Activated CD4-positive, alpha-beta T cell treated with anti-CD3 and anti-CD28 coated beads, Interleukin-2, amount 50 U/mL, for 24 hours (primary cell): ENCODE measurements at regions not wholly inside any gene's neighbourhood (a gene's known extent, or its start where the extent isn't known, plus 50 kb on each side); places are given as distances from the start of the nearest gene placed in this dataset.
"Not testable (repeated sequence)": the region's sequence is repeated elsewhere in the genome, so short reads cannot be mapped to it uniquely, and the experiment has no call there.

Source experiments
- DNase-seq, 2 donors: peaks; one replicate each; pipeline ENCODE4 v3.0.0-alpha.2; 2020; ENCODE audit warnings: low read depth in 1 of 2, low spot score in 1 of 2

DNA sequence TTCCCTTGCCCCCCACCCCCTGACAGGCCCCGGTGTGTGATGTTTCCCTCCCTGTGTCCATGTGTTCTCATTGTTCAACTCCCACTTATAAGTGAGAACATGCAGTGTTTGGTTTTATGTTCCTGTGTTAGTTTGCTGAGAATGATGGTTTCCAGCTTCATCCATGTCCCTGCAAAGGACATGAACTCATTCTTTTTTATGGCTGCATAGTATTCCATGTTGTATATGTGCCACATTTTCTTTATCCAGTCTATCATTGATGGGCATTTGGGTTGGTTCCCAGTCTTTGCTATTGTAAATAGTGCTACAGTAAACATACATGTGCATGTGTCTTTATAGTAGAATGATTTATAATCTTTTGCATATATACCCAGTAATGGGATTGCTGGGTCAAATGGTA lies 287.4 kb downstream of the UTRN start:
- DNase-seq, result not testable (repeated sequence)

GRCh38 chr6:144574796-144575195 lies 289.7 kb downstream of the UTRN start:
- DNase-seq, result no peak

DNA sequence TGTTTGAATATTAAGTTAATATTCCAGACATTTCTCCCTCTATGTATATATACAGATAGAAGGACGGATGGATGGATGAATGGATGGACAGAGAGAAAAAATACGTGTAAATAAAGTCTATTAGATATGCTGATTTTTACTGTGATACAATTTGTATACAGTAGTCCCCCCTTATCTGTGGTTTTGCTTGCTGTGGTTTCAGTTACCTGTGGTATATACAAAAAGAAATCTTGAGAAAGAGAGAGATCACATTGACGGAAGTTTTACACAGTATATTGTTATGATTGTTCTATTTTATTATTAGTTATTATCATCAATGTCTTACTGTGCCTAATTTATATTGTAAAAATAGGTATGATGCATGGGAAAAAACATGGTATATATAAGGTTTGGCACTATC lies 290.2 kb downstream of the UTRN start:
- no peak for DNase-seq

GRCh38 chr6:144576871-144577270 lies 291.7 kb downstream of the UTRN start:
- no peak for DNase-seq

DNA sequence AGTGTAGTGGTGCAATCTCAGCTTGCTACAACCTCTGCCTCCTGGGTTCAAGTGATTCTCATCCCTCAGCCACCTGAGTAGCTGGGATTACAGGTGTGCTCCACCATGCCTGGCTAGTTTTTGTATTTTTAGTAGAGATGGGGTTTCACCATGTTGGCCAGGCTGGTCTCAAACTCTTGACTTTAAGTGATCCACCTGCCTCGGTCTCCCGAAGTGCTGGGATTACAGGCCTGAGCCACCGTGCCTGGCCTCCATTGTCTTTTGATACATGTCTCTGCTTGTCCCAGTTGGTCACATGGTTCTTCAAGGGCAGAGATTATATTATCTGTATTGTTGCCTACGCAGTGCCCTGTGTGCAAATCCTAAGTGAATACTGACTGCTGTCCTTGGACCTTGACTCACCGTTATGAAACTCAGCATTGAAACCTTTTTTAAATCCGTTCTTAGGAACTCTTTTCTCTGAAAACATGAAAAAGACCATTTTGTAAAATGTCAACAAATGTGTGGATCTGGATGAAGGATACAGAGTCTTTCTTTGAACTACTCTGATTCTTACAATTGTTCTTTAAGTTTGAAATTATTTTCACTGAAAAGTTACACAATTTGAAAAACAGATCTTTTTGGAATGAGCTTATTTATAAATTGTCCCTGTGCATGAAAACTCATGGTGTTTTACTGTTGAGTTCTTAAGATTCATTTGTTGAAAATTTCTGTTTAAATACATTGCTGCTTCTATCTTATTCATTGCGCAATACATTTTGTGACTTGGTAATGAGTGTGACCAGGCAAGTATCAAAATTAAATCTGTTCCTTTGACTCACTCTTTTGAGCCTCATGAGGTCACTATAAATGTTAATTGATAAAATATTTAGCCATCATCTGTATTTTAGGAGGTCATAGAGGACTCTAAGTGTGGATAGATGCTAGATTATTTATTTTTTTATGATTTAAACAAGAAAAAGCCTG lies 293.5 kb downstream of the UTRN start:
- DNase-seq, result no peak

DNA sequence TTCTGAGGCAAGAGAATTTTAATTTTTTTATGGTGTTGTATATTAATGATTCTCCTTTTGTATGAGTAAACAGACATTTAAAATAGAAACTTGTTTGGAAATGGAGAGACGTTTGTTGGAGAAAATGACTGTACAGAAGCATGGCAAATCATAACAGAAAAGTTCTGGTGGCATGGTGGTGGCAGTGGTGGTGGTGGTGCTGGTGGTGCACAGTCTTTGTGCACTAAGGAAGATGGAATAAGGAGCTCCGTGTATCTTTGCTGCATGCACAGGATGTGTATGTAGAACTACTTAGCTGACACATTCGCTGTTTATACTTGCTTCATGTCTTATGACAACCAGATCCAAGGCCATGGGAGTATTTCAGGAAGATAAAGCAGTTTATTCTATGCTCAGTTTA lies 294.9 kb downstream of the UTRN start:
- no peak for DNase-seq

- DNase-seq, result no peak
These were observed 295.6 kb downstream of the UTRN start for GRCh38 chr6:144580771-144581170.

DNA sequence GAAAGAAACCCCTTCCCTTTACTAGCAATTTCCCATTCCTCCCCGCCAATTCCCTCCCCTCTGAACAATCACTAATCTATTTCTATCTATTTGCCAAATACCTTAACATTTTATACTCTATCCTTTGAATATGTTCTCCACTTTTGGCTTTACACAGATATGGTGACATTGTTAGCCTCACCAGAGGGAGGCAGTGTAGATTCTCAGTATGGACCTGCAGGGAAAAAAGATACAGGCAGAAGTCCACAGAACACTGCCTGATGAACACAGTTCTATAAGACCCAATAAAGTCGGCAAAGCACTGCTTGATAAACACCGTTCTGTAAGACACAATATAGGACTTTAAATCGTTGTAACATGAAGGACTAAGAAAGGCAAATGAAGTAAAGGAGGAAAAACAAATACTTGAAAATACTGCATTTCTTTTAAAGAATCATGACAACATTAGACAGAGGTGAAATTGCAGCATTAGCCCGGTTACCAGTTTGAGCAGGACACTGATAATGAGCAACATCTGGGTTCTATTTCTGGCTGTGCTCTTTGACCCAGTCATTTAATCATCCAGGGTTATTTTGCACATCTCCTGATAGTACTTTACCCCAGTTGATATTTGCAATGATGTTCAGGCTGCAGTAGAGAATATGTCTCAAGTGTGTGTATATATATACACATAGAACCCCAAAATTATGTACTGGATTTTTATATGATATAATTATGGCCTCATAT lies 296.8 kb downstream of the UTRN start:
- DNase-seq, result no peak

- peak in 1 of 2 donors; percentile 39 for DNase-seq
These were observed 297.9 kb downstream of the UTRN start for GRCh38 chr6:144582939-144583613.

- DNase-seq, result no peak
These were observed 298.4 kb downstream of the UTRN start for GRCh38 chr6:144583614-144583954.

DNA sequence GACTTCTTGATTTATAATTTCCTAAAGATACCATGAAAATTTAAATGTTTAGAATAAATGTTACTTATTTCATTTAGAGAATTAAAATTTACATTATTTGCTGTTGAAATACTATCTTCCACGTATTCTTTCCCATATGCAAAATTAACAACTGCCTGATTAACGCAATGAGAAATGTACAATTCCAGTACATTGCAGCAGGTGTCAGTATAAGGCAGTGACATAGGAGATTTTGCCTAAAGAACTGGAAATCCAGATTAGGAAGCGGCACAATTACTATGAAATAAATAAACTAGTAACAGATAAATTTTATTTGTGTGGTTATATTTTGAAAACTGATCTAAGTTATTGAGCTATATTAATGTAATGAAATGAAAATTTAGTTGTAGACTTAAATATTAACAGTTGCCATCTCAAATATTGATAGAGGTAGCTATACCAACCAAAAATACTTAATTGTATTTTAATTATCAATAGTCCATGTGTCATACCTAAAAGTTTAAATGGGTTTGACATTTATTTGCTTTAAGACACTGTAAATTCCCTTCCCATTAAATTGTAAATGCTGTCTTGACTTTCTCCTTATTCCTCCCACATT lies 300.2 kb downstream of the UTRN start:
- DNase-seq, result no peak

- no peak for DNase-seq
These were observed 301.9 kb downstream of the UTRN start for GRCh38 chr6:144586986-144587385.

GRCh38 chr6:144588697-144589325 lies 303.7 kb downstream of the UTRN start:
- DNase-seq, result no peak

DNA sequence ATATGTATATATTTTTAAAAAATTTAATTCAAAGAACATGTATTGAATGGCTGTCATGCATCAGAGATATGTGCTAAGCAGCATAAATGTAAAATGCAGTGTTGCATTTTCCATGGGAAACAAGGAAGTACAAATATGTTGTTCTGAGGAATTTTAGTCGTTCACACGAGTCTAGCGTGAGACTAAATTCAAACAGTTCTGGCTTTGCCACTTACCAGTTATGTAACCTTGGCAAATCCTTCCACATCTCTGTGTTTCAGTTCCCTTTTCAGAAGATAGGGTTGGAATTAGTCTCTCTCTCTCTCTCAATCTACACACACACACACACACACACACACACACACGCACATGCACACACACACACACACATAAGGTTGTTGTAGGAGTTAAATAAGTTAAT lies 305.4 kb downstream of the UTRN start:
- no peak for DNase-seq

GRCh38 chr6:144593392-144593791 lies 308.3 kb downstream of the UTRN start:
- no peak for DNase-seq

GRCh38 chr6:144594585-144594984 lies 309.4 kb downstream of the UTRN start:
- no peak for DNase-seq

DNA sequence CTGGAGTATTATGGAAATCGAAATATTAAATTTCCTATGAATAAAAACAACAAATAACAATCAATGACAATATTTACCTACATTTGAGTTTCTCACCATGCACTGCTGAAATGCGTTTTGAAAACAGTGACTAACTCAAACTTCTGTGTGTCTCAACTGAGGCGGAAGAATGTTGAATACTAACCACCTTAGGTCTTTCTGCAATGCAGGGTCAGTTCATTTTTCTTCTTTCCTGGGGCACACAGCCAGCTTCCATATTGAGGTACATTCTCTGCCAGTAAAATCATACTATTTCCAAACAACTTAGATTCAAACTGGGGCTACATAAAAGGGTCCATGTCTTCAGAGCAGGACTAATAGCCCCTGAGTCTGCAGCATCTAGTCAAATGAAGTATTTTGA lies 310.1 kb downstream of the UTRN start:
- no peak for DNase-seq

DNA sequence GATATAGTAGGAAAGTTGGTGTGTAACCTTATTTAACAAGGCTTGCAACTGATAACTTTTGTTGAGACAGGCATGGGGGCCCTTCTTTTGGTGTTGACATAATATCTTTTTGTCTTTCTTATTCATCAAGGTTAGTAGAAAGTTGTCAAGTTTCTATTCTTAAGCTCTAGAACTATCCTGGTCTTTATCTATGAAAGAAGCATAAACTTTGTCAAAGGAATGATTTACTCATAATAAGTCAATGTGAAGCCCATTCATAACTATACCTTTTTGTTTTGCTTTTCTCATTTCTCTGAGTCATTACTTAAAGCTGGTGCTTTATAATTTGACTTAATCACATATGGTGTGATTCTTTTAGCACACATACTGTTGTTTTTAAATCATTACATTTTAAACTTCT lies 312.4 kb downstream of the UTRN start:
- DNase-seq, result no peak

- DNase-seq, result no peak
These were observed 314.5 kb downstream of the UTRN start for GRCh38 chr6:144599615-144600014.

- DNase-seq, result no peak
These were observed 316.1 kb downstream of the UTRN start for GRCh38 chr6:144601221-144601620.
